ENCODE measurements at regions not wholly inside any gene's neighbourhood (a gene's known extent, or its start where the extent isn't known, plus 50 kb on each side); places are given as distances from the start of the nearest gene placed in this dataset.
"Not testable (repeated sequence)": the region's sequence is repeated elsewhere in the genome, so short reads cannot be mapped to it uniquely, and the experiment has no call there.

GRCh38 chr6:141457984-141458383 is 674.7 kb upstream of the GJE1 start:
- H3K27me3 Mint-ChIP-seq, H3K36me3 Mint-ChIP-seq, DNase-seq, H3K4me3 Mint-ChIP-seq, H3K4me1 Mint-ChIP-seq, H3K27ac Mint-ChIP-seq, H3K9me3 Mint-ChIP-seq: not testable (repeated sequence)

- DNase-seq: no peak
- Mint-ChIP-seq H3K36me3 (no peaks in the 10 kb centered on the region), H3K4me3 (no peak overlapping the region), H3K27me3 (no peaks in the 10 kb centered on the region), H3K27ac (no peak overlapping the region), H3K9me3 (no peaks in the 10 kb centered on the region), H3K4me1 (peaks cover 5% of the 10 kb centered on the region)
Observed at GRCh38 chr6:141452354-141452686, 680.4 kb upstream of the GJE1 start.

- no peaks in the 10 kb centered on the region for H3K27me3 Mint-ChIP-seq
- H3K4me1 Mint-ChIP-seq: peaks cover 5% of the 10 kb centered on the region
- H3K36me3 Mint-ChIP-seq: no peaks in the 10 kb centered on the region
- H3K27ac Mint-ChIP-seq: no peak overlapping the region
- DNase-seq: no peak
- H3K9me3 Mint-ChIP-seq: no peaks in the 10 kb centered on the region
- H3K4me3 Mint-ChIP-seq: no peak overlapping the region
Observed at GRCh38 chr6:141451511-141452353, 681.0 kb upstream of the GJE1 start.

GRCh38 chr6:141451181-141451510 is 681.6 kb upstream of the GJE1 start:
- H3K27ac Mint-ChIP-seq: no peak overlapping the region
- H3K9me3 Mint-ChIP-seq: no peaks in the 10 kb centered on the region
- no peak for DNase-seq

GRCh38 chr6:141445928-141446628 is 686.6 kb upstream of the GJE1 start:
- Mint-ChIP-seq H3K4me3 (no peak overlapping the region), H3K27ac (no peak overlapping the region), H3K9me3 (no peaks in the 10 kb centered on the region), H3K36me3 (no peaks in the 10 kb centered on the region), H3K4me1 (peaks cover 5% of the 10 kb centered on the region), H3K27me3 (no peaks in the 10 kb centered on the region)
- no peak for DNase-seq

More at GRCh38 chr6:141451181-141451510, 681.6 kb upstream of the GJE1 start:
- Mint-ChIP-seq H3K36me3 (no peaks in the 10 kb centered on the region), H3K4me1 (peaks cover 5% of the 10 kb centered on the region), H3K27me3 (no peaks in the 10 kb centered on the region), H3K4me3 (no peak overlapping the region)

GRCh38 chr6:141443668-141444289 is 688.9 kb upstream of the GJE1 start:
- Mint-ChIP-seq H3K9me3 (no peaks in the 10 kb centered on the region), H3K36me3 (no peaks in the 10 kb centered on the region), H3K4me1 (no peaks in the 10 kb centered on the region), H3K27ac (no peak overlapping the region), H3K27me3 (no peaks in the 10 kb centered on the region), H3K4me3 (no peak overlapping the region)
- DNase-seq: no peak

GRCh38 chr6:141443032-141443431 is 689.7 kb upstream of the GJE1 start:
- no peak overlapping the region for H3K27ac Mint-ChIP-seq
- H3K4me1 Mint-ChIP-seq: no peaks in the 10 kb centered on the region
- no peaks in the 10 kb centered on the region for H3K27me3 Mint-ChIP-seq
- no peak for DNase-seq
- no peak overlapping the region for H3K4me3 Mint-ChIP-seq
- H3K9me3 Mint-ChIP-seq: no peaks in the 10 kb centered on the region
- H3K36me3 Mint-ChIP-seq: no peaks in the 10 kb centered on the region

GRCh38 chr6:141439513-141439912 is 693.2 kb upstream of the GJE1 start:
- no peak for DNase-seq
- Mint-ChIP-seq H3K4me3 (no peak overlapping the region), H3K4me1 (no peaks in the 10 kb centered on the region), H3K36me3 (no peaks in the 10 kb centered on the region), H3K9me3 (no peaks in the 10 kb centered on the region), H3K27me3 (no peaks in the 10 kb centered on the region), H3K27ac (no peak overlapping the region)

- no peaks in the 10 kb centered on the region for H3K27me3 Mint-ChIP-seq
- no peaks in the 10 kb centered on the region for H3K4me1 Mint-ChIP-seq
- DNase-seq: no peak
- no peak overlapping the region for H3K4me3 Mint-ChIP-seq
- H3K9me3 Mint-ChIP-seq: no peaks in the 10 kb centered on the region
- no peak overlapping the region for H3K27ac Mint-ChIP-seq
- H3K36me3 Mint-ChIP-seq: no peaks in the 10 kb centered on the region
Observed at GRCh38 chr6:141437685-141438084, 695.0 kb upstream of the GJE1 start.

GRCh38 chr6:141437011-141437410 is 695.7 kb upstream of the GJE1 start:
- Mint-ChIP-seq H3K9me3 (no peaks in the 10 kb centered on the region), H3K27ac (no peak overlapping the region), H3K36me3 (no peaks in the 10 kb centered on the region), H3K4me1 (no peaks in the 10 kb centered on the region), H3K27me3 (no peaks in the 10 kb centered on the region), H3K4me3 (no peak overlapping the region)
- no peak for DNase-seq

- Mint-ChIP-seq H3K4me1 (no peaks in the 10 kb centered on the region), H3K36me3 (peaks cover 5% of the 10 kb centered on the region), H3K27me3 (no peaks in the 10 kb centered on the region), H3K4me3 (no peak overlapping the region), H3K27ac (no peak overlapping the region), H3K9me3 (peaks cover 19% of the 10 kb centered on the region)
- no peak for DNase-seq
Observed at GRCh38 chr6:141426400-141426980, 706.2 kb upstream of the GJE1 start.

GRCh38 chr6:141421378-141421777 is 711.3 kb upstream of the GJE1 start:
- H3K4me1 Mint-ChIP-seq: peaks cover 2% of the 10 kb centered on the region
- peaks cover 5% of the 10 kb centered on the region for H3K36me3 Mint-ChIP-seq
- H3K27me3 Mint-ChIP-seq: no peaks in the 10 kb centered on the region
- no peak overlapping the region for H3K27ac Mint-ChIP-seq
- DNase-seq: no peak
- peaks cover 10% of the 10 kb centered on the region for H3K9me3 Mint-ChIP-seq
- no peak overlapping the region for H3K4me3 Mint-ChIP-seq

GRCh38 chr6:141418076-141418475 is 714.6 kb upstream of the GJE1 start:
- Mint-ChIP-seq H3K36me3 (no peaks in the 10 kb centered on the region), H3K27me3 (no peaks in the 10 kb centered on the region), H3K4me1 (peaks cover 2% of the 10 kb centered on the region), H3K9me3 (no peaks in the 10 kb centered on the region), H3K27ac (no peak overlapping the region), H3K4me3 (no peak overlapping the region)
- DNase-seq: no peak

GRCh38 chr6:141415896-141416295 is 716.8 kb upstream of the GJE1 start:
- Mint-ChIP-seq H3K27ac (no peak overlapping the region), H3K27me3 (no peaks in the 10 kb centered on the region), H3K4me1 (peaks cover 2% of the 10 kb centered on the region), H3K9me3 (peaks cover 1% of the 10 kb centered on the region), H3K36me3 (no peaks in the 10 kb centered on the region), H3K4me3 (no peak overlapping the region)
- DNase-seq: no peak

- Mint-ChIP-seq H3K4me1 (no peaks in the 10 kb centered on the region), H3K4me3 (no peak overlapping the region), H3K9me3 (peaks cover 17% of the 10 kb centered on the region), H3K27me3 (no peaks in the 10 kb centered on the region), H3K36me3 (peaks cover 5% of the 10 kb centered on the region), H3K27ac (no peak overlapping the region)
- no peak for DNase-seq
Observed at GRCh38 chr6:141413196-141413595, 719.5 kb upstream of the GJE1 start.
